HG03439 (cell line): ENCODE measurements at regions not wholly inside any gene's neighbourhood (a gene's known extent, or its start where the extent isn't known, plus 50 kb on each side); places are given as distances from the start of the nearest gene placed in this dataset.
"Not testable (repeated sequence)": the region's sequence is repeated elsewhere in the genome, so short reads cannot be mapped to it uniquely, and the experiment has no call there.

Source experiments
- ATAC-seq: cut with Tn5 transposase; IDR thresholded peaks from one replicate; pipeline ENCODE4 v1.9.1; 2021; ENCODE audit warnings: mild to moderate bottlenecking, moderate library complexity; ENCODE audit not compliant: unreplicated experiment

- ATAC-seq, result not testable (repeated sequence)
Observed at GRCh38 chr21:10363321-10363720, 158.1 kb upstream of the TPTE start.

DNA sequence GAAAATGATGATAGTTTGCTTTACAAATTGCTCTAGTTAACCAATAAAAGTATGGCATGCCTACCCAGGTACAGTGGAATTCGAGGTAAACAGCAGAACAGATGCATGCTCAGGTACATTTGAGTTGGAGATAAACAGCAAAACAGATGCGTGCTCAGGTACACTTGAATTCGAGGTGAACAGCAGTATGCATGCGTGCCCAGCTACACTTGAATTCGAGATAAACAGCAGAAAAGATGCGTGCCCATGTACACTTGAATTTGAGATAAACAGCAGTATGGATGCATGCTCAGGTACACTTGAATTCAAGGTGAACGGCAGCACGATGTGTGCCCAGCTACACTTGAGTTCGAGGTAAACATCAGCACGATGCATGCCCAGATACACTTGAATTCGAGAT is 155.2 kb upstream of the TPTE start:
- ATAC-seq, result not testable (repeated sequence)

DNA sequence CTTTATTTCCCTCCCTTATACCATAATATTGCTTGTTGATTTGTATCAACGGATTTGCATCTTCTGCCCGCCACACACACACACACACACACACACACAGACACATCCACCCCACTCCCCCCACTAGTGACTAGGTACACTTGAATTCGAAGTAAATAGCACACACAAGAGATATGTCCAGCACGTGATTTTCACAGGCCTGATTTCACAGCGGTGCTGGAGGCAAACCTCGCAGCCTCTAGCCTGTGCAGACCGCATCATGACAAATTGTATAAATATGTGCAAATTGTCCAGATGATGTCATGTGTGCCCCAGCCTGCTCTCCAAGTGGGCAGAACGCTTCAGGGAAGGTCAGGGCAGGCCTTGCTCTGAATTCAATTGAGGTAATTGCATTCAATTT is 153.8 kb upstream of the TPTE start:
- ATAC-seq, result not testable (repeated sequence)

DNA sequence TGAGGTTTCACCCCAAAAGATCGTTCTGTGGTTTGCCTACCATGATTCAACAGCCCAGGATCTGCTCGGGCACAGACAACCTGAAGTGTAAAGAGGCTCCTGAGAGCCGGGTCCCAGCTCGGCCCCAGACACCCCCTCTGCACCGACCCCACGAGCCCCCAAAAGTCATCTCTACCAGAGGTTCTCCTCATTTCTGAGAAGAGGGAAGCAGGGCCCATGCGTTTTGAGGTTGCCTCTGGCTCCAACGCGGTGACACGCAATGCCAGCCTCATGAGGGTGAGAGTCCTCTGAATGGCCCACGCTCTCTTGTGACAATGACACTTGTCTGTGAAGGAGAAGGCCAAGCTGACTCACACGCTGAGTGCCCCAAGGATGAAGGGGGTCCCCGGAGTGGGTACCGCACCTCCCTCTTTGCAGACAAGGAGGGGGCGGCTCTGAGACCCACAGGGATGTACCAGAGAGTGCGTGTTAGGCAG is 153.0 kb upstream of the TPTE start:
- ATAC-seq, result not testable (repeated sequence)

DNA sequence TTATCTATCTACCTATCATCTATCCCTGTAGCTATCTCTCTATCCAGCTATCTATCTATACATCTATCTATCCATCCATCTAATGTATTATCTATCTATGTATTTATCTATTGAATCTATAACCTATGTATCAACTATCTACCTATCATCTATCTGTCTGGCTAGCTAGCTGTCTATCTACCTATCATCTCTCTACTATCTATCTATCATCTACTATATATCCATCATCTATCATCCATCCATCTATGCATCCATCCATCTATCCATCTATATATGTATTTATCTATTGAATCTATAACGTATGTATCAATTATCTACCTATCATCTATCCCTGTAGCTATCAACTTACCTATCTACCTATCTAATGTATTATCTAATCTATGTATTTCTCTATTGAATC is 152.1 kb upstream of the TPTE start:
- ATAC-seq, result not testable (repeated sequence)

GRCh38 chr21:10377758-10378157 is 143.6 kb upstream of the TPTE start:
- ATAC-seq, result not testable (repeated sequence)

GRCh38 chr21:10379816-10380215 is 141.6 kb upstream of the TPTE start:
- ATAC-seq, result not testable (repeated sequence)

DNA sequence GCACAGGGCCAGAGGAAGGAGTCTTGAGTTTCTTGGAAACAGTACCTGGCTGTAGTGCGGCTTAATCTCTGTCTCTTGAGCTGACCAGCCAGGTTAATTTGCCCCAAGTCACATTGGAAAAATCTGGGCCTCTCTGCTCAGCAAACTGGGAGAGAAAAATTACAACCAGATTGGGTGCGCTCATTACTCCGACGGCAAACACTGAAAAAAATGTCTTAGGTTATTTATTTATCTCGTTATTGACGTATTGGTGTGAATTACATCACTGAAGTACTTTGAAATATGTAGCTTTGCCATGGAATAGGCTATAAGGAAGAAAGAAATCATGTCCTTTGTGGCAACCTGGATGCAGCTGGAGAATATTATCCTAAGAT is 139.7 kb upstream of the TPTE start:
- not testable (repeated sequence) for ATAC-seq

- not testable (repeated sequence) for ATAC-seq
Observed at GRCh38 chr21:10382135-10382534, 139.2 kb upstream of the TPTE start.

- not testable (repeated sequence) for ATAC-seq
Observed at GRCh38 chr21:10382580-10382979, 138.8 kb upstream of the TPTE start.

DNA sequence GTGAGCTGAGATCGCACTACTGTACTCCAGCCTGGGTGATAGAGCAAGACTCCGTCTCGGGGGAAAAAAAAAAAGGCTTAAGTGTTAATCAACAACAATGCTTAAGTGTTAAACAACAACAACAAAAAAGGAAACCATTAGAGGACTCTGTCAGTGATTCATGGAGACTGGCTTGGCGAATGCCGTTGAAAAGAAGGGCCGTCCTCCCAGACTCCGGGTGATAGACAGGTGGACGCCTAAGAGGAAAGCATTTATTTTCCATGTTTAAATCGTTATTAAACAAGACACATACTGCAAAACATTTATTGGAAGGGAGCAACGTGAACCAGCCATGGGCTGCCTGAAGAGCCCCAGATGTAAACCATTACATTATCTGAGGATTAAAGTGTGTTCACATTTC is 137.8 kb upstream of the TPTE start:
- not testable (repeated sequence) for ATAC-seq

DNA sequence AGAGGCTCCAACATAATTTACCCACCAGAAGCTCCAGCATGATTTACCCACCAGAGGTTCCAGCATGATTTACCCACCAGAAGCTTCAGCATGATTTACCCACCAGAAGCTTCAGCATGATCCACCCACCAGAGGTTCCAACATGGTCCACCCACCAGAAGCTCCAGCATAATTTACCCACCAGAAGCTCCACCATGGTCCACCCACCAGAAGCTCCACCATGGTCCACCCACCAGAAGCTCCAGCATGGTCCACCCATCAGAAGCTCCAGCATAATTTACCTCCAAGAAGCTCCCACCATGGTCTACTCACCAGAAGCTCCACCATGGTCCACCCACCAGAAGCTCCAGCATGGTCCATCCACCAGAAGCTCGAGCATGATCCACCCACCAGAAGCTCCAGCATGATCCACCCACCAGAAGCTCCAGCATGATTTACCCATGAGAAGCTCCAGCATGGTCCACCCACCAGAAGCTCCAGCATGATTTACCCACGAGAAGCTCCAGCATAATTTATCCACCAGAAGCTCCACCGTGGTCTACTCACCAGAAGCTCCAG is 137.0 kb upstream of the TPTE start:
- ATAC-seq, result not testable (repeated sequence)

DNA sequence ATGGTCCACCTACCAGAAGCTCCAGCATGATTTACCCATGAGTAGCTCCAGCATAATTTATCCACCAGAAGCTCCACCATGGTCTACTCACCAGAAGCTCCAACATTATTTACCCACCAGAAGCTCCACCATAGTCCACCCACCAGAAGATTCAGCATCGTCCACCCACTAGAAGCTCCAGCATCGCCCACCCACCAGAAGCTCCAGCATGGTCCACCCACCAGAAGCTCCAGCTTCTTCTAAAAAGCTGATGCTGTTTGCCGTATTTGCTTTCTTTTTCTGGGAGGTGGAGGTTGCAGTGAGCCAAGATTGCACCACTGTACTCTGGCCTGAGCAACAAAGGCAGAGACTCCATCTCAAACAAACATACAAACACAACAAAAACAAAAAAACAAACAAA is 136.2 kb upstream of the TPTE start:
- ATAC-seq, result not testable (repeated sequence)

GRCh38 chr21:10385898-10386527 is 135.4 kb upstream of the TPTE start:
- ATAC-seq, result not testable (repeated sequence)

GRCh38 chr21:10387692-10388450 is 133.5 kb upstream of the TPTE start:
- not testable (repeated sequence) for ATAC-seq

DNA sequence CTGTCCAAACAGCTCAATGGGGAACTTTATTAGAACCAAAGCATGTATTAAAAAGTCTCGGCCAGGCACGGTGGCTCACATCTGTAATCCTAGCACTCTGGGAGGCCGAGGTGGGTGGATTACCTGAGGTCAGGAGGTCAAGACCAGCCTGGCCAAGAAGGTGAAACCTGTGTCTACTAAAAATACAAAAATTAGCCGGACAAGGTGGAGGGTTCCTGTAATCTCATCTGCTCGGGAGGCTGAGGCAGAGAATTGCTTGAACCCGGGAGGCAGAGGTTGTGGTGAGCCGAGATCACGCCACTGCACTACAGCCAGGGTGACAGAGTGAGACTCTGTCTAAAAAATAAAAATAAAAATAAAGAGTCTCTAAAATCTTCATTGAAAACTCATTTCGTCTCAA is 132.8 kb upstream of the TPTE start:
- not testable (repeated sequence) for ATAC-seq

- ATAC-seq, result not testable (repeated sequence)
Observed at GRCh38 chr21:10392301-10392700, 129.1 kb upstream of the TPTE start.

DNA sequence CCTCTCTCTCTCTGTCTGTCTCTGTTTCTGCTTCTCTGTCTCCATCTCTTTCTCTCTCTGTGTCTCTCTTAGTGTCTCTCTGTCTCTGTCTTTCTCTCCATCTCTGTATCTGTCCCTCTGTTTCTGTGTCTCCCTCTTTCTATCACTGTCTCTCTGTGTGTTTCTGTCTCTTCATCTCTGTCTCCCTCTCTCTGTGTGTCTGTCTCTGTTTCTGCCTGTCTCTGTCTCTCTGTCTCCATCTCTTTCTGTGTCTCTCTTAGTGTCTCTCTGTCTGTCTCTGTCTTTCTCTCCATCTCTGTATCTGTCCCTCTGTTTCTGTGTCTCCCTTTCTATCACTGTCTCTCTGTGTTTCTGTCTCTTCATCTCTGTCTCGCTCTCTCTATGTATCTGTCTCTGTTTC is 125.4 kb upstream of the TPTE start:
- not testable (repeated sequence) for ATAC-seq

- not testable (repeated sequence) for ATAC-seq
Observed at GRCh38 chr21:10397495-10397915, 123.9 kb upstream of the TPTE start.

GRCh38 chr21:10398692-10399489 is 122.5 kb upstream of the TPTE start:
- ATAC-seq, result not testable (repeated sequence)
